NT2/D1 (cell line): ENCODE measurements at regions not wholly inside any gene's neighbourhood (a gene's known extent, or its start where the extent isn't known, plus 50 kb on each side); places are given as distances from the start of the nearest gene placed in this dataset.

Experiments
- DNase-seq: peaks from one replicate; pipeline ENCODE4 v3.0.0-alpha.2; 2011; ENCODE audit warnings: low read depth, low spot score
- H3K27me3 ChIP-seq: 2 replicates; pipeline ENCODE4 v1.6.0; 2011; ENCODE audit warnings: mild to moderate bottlenecking; ENCODE audit not compliant: insufficient read length, insufficient read depth
- H3K36me3 ChIP-seq: 2 replicates; pipeline ENCODE4 v1.6.1; 2011; ENCODE audit warnings: mild to moderate bottlenecking, low read length, mixed read lengths; ENCODE audit not compliant: insufficient read depth, insufficient read length
- H3K4me1 ChIP-seq: 2 replicates; pipeline ENCODE4 v1.5.1; 2011; ENCODE audit not compliant: insufficient read depth, insufficient read length
- H3K4me3 ChIP-seq: 2 replicates; pipeline ENCODE4 v1.5.1; 2011; ENCODE audit warnings: low read depth; ENCODE audit not compliant: insufficient read length
- H3K9ac ChIP-seq: 2 replicates; pipeline ENCODE4 v1.6.0; 2011; ENCODE audit warnings: low read depth; ENCODE audit not compliant: insufficient read length
- H3K9me3 ChIP-seq: 2 replicates; pipeline ENCODE4 v1.5.1; 2011; ENCODE audit warnings: mild to moderate bottlenecking, low read length; ENCODE audit not compliant: insufficient read depth
- SUZ12 ChIP-seq: IDR thresholded peaks from 2 replicates; pipeline ENCODE4 v1.6.1; 2011; ENCODE audit not compliant: insufficient read length, insufficient read depth; ENCODE audit errors: extremely low read depth
- YY1 ChIP-seq: IDR thresholded peaks from 2 replicates; pipeline ENCODE4 v1.6.1; 2011; ENCODE audit not compliant: insufficient read length, insufficient read depth
- ZNF274 ChIP-seq: IDR thresholded peaks from 2 replicates; pipeline ENCODE4 v1.6.1; 2011; ENCODE audit warnings: mild to moderate bottlenecking, low read depth, low read length

DNA sequence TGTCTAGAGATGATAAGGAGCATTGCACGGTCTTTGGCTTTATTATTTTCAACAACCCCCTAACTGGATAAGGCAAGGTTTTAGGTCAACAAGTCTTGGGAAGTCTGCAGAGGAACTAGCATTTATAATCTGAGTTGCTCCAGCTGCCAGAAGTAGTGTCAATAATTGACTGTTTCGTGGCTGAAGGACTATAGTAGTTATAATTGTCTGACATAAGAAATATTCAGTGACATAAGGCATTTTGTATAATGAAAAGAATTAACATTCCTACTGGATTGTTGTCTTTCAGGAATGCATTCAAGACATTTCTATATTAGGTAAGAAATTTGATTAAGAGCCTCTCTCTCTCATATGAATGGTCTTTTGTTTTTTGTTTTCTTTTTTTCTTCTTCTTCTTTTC, 136.9 kb upstream of the SGK1 start:
- DNase-seq, result no peak
- Histone ChIP-seq H3K36me3 (no peaks in the 10 kb centered on the region), H3K9ac (no peak overlapping the region), H3K27me3 (no peaks in the 10 kb centered on the region), H3K4me1 (no peaks in the 10 kb centered on the region), H3K4me3 (no peak overlapping the region), H3K9me3 (no peaks in the 10 kb centered on the region)
- TF ChIP-seq SUZ12 (no peak), ZNF274 (no peak), YY1 (no peak)

- Histone ChIP-seq H3K27me3 (no peaks in the 10 kb centered on the region), H3K9me3 (no peaks in the 10 kb centered on the region), H3K36me3 (no peaks in the 10 kb centered on the region), H3K4me1 (no peaks in the 10 kb centered on the region), H3K4me3 (no peak overlapping the region), H3K9ac (no peak overlapping the region)
- DNase-seq, result no peak
- no peak for TF ChIP-seq ZNF274
- no peak for TF ChIP-seq YY1
- no peak for TF ChIP-seq SUZ12
These were observed 136.0 kb upstream of the SGK1 start for GRCh38 chr6:134453792-134454510.

- Histone ChIP-seq H3K9me3 (no peaks in the 10 kb centered on the region), H3K36me3 (no peaks in the 10 kb centered on the region), H3K9ac (no peak overlapping the region), H3K27me3 (no peaks in the 10 kb centered on the region), H3K4me3 (no peak overlapping the region), H3K4me1 (no peaks in the 10 kb centered on the region)
- no peak for TF ChIP-seq ZNF274
- no peak for TF ChIP-seq SUZ12
- TF ChIP-seq YY1, result no peak
- DNase-seq, result no peak
These were observed 135.0 kb upstream of the SGK1 start for GRCh38 chr6:134452906-134453305.

DNA sequence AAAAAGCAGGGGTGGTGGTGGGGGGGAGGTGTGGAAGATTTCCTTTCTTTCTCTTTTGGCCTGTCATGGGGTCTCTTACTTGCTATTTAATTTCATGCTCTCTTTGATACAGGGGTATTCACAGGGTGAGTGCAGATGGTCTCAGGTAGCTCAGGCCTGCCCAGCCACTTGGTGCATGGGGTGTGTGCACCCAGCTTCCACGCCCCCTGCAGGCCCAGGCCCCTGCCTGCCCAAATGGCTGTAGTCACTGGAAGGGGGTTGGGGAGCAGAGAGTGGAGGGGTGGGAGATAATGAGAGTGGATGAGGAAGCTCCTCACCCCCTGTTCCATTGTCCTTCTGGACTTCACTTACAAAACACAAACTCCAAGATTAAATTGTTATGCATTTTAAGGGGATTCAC, 133.6 kb upstream of the SGK1 start:
- TF ChIP-seq YY1 (no peak), SUZ12 (no peak), ZNF274 (no peak)
- H3K36me3 ChIP-seq, result no peaks in the 10 kb centered on the region
- DNase-seq, result no peak
- H3K4me1 ChIP-seq, result no peaks in the 10 kb centered on the region
- no peak overlapping the region for H3K9ac ChIP-seq
- H3K27me3 ChIP-seq, result no peaks in the 10 kb centered on the region
- H3K9me3 ChIP-seq, result no peaks in the 10 kb centered on the region
- no peak overlapping the region for H3K4me3 ChIP-seq

- Histone ChIP-seq H3K36me3 (no peaks in the 10 kb centered on the region), H3K4me1 (no peaks in the 10 kb centered on the region), H3K4me3 (no peak overlapping the region), H3K9ac (no peak overlapping the region), H3K9me3 (no peaks in the 10 kb centered on the region), H3K27me3 (no peaks in the 10 kb centered on the region)
- no peak for TF ChIP-seq SUZ12
- no peak for TF ChIP-seq YY1
- TF ChIP-seq ZNF274, result no peak
- DNase-seq, result no peak
These were observed 131.9 kb upstream of the SGK1 start for GRCh38 chr6:134449781-134450180.

DNA sequence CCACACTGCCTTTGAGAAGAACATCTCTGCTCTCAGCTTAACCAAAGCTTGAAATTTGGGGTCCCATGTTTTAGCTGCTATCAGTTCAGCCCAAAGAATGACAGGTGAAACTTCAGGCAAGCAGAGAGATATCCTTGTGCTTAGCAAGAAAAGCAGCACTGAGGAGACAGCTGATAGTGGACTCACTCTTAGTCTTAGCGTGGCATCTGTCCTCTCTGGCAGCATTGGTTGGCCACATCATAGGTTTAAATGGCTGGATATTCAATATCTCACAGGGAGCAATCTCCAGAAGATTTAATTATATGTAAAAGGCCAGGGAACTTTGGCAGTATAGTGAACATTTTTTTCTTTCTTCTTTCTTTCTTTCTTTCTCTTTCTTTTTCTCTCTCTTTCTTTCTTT, 131.1 kb upstream of the SGK1 start:
- H3K4me1 ChIP-seq, result no peaks in the 10 kb centered on the region
- no peaks in the 10 kb centered on the region for H3K9me3 ChIP-seq
- no peak overlapping the region for H3K4me3 ChIP-seq
- H3K9ac ChIP-seq, result no peak overlapping the region
- TF ChIP-seq ZNF274 (no peak), YY1 (no peak), SUZ12 (no peak)
- H3K36me3 ChIP-seq, result no peaks in the 10 kb centered on the region
- H3K27me3 ChIP-seq, result no peaks in the 10 kb centered on the region
- no peak for DNase-seq

DNA sequence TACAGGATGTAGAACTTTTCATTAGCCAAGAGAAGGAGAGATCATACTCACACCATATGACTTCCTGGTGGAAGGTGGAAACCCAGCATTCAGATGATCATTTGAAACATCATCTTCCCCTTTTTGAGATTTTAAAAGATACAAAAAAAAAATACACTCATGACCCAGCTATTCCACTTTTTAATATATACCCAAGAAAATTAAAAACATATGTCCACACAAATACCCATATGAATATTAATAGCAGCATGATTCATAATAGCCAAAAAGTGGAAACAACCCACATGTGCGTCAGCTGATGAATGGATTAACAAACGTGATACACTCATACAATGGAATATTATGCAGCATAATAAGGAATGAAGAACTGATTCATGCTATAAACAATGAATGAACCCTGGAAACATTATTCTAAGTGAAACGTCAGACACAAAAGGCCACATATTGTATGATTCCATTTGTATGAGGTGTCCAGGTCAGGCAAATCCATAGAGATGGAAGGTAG, 130.0 kb upstream of the SGK1 start:
- H3K9ac ChIP-seq, result no peak overlapping the region
- no peaks in the 10 kb centered on the region for H3K9me3 ChIP-seq
- H3K27me3 ChIP-seq, result no peaks in the 10 kb centered on the region
- H3K36me3 ChIP-seq, result no peaks in the 10 kb centered on the region
- H3K4me1 ChIP-seq, result no peaks in the 10 kb centered on the region
- no peak for TF ChIP-seq YY1
- TF ChIP-seq ZNF274, result no peak
- TF ChIP-seq SUZ12, result no peak
- no peak overlapping the region for H3K4me3 ChIP-seq
- no peak for DNase-seq

- H3K27me3 ChIP-seq, result no peaks in the 10 kb centered on the region
- H3K4me3 ChIP-seq, result no peak overlapping the region
- no peak for TF ChIP-seq ZNF274
- TF ChIP-seq SUZ12, result no peak
- TF ChIP-seq YY1, result no peak
- H3K36me3 ChIP-seq, result no peaks in the 10 kb centered on the region
- no peak for DNase-seq
- H3K9ac ChIP-seq, result no peak overlapping the region
- H3K4me1 ChIP-seq, result no peaks in the 10 kb centered on the region
- H3K9me3 ChIP-seq, result no peaks in the 10 kb centered on the region
These were observed 129.5 kb upstream of the SGK1 start for GRCh38 chr6:134447423-134447822.
